Medulla oblongata (tissue), 1 donor: ENCODE measurements at regions not wholly inside any gene's neighbourhood (a gene's known extent, or its start where the extent isn't known, plus 50 kb on each side); places are given as distances from the start of the nearest gene placed in this dataset.
"Not testable (repeated sequence)": the region's sequence is repeated elsewhere in the genome, so short reads cannot be mapped to it uniquely, and the experiment has no call there.

Experiments
- DNase-seq: peaks from one replicate; pipeline ENCODE4 v3.0.0-alpha.2; 2015; ENCODE audit errors: extremely low spot score

GRCh38 chr1:38670544-38671122 is 188.9 kb downstream of the RRAGC start:
- no peak for DNase-seq

GRCh38 chr1:38667626-38668025 is 191.9 kb downstream of the RRAGC start:
- DNase-seq = no peak

- DNase-seq = peak; percentile 51
Measured at GRCh38 chr1:38662126-38662525, 197.4 kb downstream of the RRAGC start.

DNA sequence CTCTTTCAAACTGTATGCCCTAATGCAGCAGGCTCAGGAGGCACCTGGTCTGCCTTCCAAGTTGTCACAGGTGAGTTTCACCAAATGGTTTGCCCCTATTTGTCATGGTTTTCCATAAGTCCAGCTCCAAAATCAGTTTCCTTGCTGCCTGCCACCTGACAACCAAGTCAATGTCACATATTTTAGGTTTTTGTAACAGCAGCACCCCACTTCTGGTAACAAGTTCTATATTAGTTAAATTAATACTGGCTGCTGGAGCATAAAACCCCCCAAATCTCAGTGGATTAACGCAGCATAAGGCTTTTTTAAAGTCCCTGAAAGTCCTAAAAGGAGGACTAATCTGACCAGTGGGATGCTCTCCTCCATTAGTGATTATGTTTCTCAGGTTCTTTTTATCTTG is 200.7 kb downstream of the RRAGC start:
- DNase-seq = no peak

DNA sequence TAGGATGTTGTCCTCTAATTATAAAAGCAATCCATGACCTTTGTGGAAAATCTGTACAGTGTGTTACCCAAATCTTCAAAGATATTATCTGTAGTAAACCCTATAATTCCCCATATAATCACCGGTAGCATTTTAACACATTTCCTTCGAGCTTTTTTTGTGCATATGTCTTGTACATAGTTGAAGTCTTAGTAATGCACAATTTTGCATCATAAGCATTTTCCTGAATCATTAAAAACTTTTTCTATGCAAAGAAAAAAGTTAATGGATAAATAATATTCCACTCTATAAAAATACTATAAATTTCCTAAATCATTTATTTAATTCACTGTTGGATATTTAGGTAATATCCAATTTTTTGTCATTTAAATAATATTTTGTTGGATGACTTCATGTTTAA is 201.7 kb downstream of the RRAGC start:
- no peak for DNase-seq

DNA sequence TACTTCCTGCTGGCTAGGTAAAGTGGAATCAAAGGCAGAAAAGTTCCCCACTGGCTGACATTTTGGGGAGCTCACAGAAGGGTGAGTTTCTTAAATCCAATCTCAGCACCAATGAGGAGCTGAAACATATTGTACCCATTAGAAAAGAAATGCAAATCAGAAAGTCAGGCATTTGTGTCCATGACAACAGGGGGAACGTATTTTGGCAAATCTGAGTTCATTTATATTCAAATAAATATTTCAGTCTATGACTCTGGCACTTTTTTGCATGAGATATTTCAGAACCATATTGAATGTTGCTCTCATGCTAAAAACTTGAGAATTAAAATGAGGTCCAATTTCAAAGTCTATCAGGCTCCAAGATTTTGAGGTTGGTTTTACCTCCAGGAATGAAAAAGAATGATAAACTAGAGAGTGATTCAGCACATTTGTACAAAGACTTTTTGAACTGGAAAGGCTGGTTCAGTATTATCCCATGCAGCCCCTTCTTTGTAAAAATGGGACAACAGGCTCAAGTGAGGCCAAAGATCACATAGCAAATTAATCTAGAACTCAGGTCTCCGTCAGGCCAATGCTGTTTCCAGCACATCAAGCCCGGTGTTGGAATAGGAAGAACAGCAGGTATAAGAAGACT is 202.2 kb downstream of the RRAGC start:
- DNase-seq = no peak

DNA sequence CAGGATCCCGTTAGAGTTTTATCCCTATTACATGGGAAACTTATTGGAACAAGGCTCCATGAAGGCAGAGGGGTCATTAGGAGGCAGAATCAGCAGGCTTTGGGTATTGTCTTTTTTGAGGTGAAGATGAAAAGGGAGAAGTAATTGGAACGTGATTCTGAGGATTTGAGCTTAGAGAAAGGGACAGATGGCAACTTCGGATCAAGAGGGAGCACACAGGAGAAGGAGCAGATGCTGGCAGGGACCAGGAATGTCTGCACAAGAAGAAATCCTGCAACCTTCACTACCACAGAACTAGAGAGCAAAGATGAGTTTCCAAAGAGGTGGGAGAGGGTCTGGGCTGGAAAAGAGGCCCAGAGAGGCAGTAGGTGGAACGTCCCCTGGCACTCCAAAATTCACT is 202.8 kb downstream of the RRAGC start:
- no peak for DNase-seq

DNA sequence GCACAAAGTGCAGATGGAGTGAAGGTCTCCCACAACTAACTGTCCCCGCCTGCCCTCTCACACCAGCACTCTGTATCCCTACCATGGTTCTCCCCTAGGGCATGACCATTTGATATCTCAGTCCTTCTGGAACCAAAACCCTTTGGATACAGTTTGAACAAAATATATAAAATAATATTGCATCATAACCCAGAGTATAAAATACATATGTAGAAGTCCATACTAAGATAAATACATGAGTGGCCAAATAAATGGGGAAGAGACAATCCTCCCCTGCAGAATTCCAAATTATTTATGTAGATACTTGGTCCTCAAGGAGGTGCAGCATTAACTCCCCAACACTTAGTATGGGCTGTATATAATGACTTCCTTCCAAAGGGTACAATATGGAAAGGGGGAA is 207.4 kb downstream of the RRAGC start:
- DNase-seq = no peak

DNA sequence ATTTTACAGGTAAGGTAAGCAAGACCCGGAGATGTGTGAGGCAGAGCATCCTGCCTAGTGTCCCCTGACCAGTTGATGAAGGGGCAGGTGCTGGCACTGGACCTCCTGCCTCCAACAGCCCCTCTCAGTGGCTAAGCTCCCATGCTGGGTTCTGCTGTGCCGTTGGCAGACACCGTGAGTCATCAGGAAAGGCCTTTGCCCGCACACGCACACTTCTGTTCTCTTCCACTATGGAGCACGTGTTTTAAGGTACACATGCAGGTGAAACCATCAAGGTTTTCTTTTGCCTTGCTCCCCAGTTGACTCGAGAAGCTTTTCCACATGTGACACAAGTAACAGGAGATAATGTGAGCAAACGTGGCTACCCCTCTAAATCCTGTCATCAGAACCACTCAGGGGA is 207.9 kb downstream of the RRAGC start:
- no peak for DNase-seq

GRCh38 chr1:38648417-38648816 is 211.2 kb downstream of the RRAGC start:
- DNase-seq = no peak

DNA sequence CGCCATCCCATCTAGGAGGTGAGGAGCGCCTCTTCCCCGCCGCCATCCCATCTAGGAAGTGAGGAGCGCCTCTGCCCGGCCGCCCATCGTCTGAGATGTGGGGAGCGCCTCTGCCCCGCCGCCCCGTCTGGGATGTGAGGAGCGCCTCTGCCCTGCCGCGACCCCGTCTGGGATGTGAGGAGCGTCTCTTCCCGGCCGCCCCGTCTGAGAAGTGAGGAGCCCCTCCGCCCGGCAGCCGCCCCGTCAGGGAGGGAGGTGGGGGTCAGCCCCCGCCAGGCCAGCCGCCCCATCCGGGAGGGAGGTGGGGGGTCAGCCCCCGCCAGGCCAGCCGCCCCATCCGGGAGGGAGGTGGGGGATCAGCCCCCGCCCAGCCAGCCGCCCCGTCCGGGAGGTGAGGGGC is 212.2 kb downstream of the RRAGC start:
- not testable (repeated sequence) for DNase-seq

- no peak for DNase-seq
Measured at GRCh38 chr1:38644092-38644491, 215.5 kb downstream of the RRAGC start.

- DNase-seq = no peak
Measured at GRCh38 chr1:38641661-38642060, 217.9 kb downstream of the RRAGC start.

GRCh38 chr1:38640371-38640770 is 219.2 kb downstream of the RRAGC start:
- DNase-seq = no peak

- DNase-seq = no peak
Measured at GRCh38 chr1:38628241-38628640, 231.3 kb downstream of the RRAGC start.

DNA sequence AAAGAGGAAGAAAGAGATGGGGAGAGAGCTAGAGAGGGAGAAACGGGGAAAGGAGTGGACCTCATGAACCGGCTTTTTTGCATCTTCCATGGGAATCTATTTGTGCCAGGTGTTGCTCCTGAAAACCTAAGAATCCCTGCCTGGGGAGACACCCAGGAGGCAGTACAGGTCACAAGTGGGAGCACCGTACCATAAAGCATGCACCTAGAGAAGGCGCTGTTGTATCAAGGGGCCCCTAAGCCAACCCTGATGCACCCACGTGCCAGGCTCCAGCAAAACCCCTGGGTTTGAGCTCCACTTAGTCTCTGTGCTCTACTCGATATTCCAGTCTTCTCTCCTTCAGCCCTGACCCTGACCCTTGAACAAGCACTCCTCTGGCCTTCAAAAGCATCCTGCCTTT is 233.6 kb downstream of the RRAGC start:
- no peak for DNase-seq

DNA sequence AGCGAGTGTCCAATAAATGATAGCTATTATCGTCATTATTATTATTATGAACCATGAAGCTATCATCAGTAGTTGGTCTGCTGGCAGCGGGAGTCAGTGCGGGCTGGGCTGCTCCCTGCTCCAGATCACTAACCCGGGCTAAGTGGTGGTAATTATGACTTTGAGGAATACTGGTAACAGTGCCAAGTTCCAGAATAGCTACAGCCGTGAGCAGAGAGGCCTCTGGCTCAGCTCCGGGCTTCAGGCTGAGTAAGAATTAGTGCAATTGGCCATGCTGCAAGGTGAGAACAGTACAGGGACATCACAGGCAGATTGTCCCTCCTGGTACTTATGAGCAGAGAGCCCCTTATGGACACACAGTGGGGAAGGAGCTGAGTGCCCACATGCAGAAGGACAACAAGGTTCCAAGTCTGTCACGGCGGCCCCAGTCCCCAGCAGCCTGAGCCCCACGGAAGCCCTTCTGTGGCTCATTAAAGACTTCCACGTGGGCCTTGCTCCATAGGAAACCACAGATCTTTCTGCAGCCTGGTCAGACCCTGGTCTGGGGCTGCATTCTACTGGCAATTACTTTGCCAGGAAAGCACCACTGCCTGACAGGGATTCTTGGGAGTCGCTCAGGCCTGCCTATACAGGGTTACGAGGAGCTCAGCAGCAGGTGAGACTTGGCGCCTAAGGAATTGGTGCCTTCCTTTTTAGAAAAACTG is 235.1 kb downstream of the RRAGC start:
- DNase-seq = no peak

DNA sequence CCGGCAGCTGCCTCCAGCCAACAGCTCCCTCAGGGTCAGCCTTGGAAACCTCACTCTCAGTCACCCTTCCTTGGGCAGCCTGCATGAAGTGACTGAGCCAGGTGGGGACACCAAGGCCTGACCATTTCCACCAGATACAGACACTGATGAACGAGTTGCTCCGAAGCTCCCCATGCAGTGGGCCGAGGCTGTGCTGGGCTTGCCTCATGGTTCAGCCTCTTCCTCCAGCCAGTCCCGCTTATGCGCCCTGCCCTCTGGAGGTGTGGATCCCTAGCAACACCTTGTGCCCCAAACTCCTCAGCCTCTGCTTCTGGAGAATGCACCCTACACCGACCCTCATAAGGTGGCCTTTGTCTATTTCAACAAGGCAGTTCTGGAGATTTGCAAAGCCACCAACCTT is 236.0 kb downstream of the RRAGC start:
- DNase-seq = no peak

- DNase-seq = no peak
Measured at GRCh38 chr1:38622197-38622596, 237.4 kb downstream of the RRAGC start.

GRCh38 chr1:38616846-38617245 is 242.7 kb downstream of the RRAGC start:
- no peak for DNase-seq

- no peak for DNase-seq
Measured at GRCh38 chr1:38615680-38616079, 243.9 kb downstream of the RRAGC start.

GRCh38 chr1:38614861-38615260 is 244.7 kb downstream of the RRAGC start:
- no peak for DNase-seq

GRCh38 chr1:38613996-38614395 is 245.6 kb downstream of the RRAGC start:
- DNase-seq = no peak
